Liver (tissue), 2 donors: ENCODE measurements at regions not wholly inside any gene's neighbourhood (a gene's known extent, or its start where the extent isn't known, plus 50 kb on each side); places are given as distances from the start of the nearest gene placed in this dataset.

ENCODE experiments used
- CTCF ChIP-seq: fragments of 150-350 bp; IDR thresholded peaks from 2 replicates; pipeline ENCODE4 v1.5.1; 2017; ENCODE audit warnings: improper control_type of control experiment, low read depth, low read length; ENCODE audit not compliant: missing input control
- FOXA1 ChIP-seq: IDR thresholded peaks from 2 replicates; pipeline ENCODE4 v1.6.1; 2016; ENCODE audit warnings: antibody characterized with exemption
- REST ChIP-seq: IDR thresholded peaks from 2 replicates; pipeline ENCODE4 v1.6.1; 2016; ENCODE audit warnings: antibody characterized with exemption, mild to moderate bottlenecking
- TF ChIP-seq, protein P1 (sequence below): IDR thresholded peaks from 2 replicates; pipeline ENCODE4 v1.6.1; 2016; ENCODE audit warnings: antibody characterized with exemption
- donor health status: healthy.

- TF ChIP-seq CTCF (no peak), FOXA1 (no peak), REST (no peak)
- TF ChIP-seq, protein P1, sequence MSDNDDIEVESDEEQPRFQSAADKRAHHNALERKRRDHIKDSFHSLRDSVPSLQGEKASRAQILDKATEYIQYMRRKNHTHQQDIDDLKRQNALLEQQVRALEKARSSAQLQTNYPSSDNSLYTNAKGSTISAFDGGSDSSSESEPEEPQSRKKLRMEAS = no peak
Measured at GRCh38 chr4:30860978-30861377, 140.8 kb downstream of the PCDH7 start.
